ENCODE measurements at regions not wholly inside any gene's neighbourhood (a gene's known extent, or its start where the extent isn't known, plus 50 kb on each side); places are given as distances from the start of the nearest gene placed in this dataset.
"Not testable (repeated sequence)": the region's sequence is repeated elsewhere in the genome, so short reads cannot be mapped to it uniquely, and the experiment has no call there.

GRCh38 chr20:56735084-56735642 is 106.1 kb downstream of the TFAP2C start:
- TF ChIP-seq CTCF (IDR thresholded peaks at IDR 0.05) = no peak
- Histone ChIP-seq H3K9me3 (no peaks in the 10 kb centered on the region), H3K27ac (no peak overlapping the region), H3K4me3 (ENCODE audit: low read depth in 1 of 2, low read length in 1 of 2) (no peak overlapping the region), H3K27me3 (peaks cover 41% of the 10 kb centered on the region), H3K4me1 (ENCODE audit: control insufficient read depth in 1 of 2, insufficient read depth in 1 of 2, low read depth in 1 of 2, low read length in 1 of 2) (no peaks in the 10 kb centered on the region), H3K36me3 (no peaks in the 10 kb centered on the region)

DNA sequence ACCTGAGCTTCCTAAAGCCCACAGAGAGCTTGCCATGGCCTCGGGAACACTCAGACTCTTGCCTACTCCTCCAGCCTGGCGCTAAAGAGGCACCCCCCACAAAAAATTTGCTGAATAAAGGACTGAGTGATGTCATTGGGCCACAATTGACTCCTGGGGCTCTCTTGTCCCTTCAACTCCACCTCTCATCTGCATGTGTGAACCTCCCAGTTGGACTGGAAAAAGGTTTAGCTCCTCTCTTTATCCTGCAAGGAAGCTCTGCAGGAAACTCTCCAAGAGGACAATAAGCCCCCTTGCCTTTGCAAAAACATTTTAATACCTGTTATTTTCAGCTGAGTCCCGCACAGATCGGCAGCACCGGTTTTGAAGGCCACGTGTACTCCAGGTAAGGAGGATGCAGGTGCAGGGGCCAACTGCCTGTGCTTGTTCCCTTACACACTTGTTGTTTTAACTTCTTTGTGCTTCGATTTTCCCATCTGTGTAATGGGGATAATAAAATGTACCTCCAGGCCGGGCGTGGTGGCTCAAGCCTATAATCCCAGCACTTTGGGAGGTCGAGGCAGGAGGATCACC is 107.3 kb downstream of the TFAP2C start:
- no peak overlapping the region for H3K27ac ChIP-seq
- no peaks in the 10 kb centered on the region for H3K9me3 ChIP-seq
- no peak for TF ChIP-seq CTCF (IDR thresholded peaks at IDR 0.05)
- H3K4me3 ChIP-seq (ENCODE audit: low read depth in 1 of 2, low read length in 1 of 2) = no peak overlapping the region
- H3K27me3 ChIP-seq = peaks cover 41% of the 10 kb centered on the region
- no peaks in the 10 kb centered on the region for H3K36me3 ChIP-seq
- H3K4me1 ChIP-seq (ENCODE audit: control insufficient read depth in 1 of 2, insufficient read depth in 1 of 2, low read depth in 1 of 2, low read length in 1 of 2) = no peaks in the 10 kb centered on the region

DNA sequence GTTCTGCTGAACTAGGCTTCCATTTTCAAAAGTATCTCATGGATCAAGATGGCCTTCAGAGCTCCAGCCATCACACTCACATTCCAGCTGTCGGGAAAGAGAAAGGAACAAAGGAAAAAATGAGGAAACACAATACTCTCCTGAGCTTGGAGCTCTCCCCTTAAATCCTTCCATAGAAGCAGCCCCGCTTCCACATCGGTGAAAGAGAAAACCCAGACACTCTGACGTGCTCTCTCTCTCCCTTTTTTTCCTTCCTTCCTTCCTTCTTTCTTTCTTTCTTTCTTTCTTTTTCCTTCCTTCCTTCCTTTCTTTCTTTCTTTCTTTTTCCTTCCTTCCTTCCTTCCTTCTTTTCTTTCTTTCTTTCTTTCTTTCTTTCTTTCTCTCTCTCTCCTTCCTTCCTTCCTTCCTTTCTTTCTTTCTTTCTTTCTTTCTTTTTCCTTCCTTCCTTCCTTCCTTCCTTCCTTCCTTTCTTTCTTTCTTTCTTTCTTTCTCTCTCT is 115.3 kb downstream of the TFAP2C start:
- H3K4me3 ChIP-seq (ENCODE audit: low read depth in 1 of 2, low read length in 1 of 2); H3K36me3 ChIP-seq; H3K4me1 ChIP-seq (ENCODE audit: control insufficient read depth in 1 of 2, insufficient read depth in 1 of 2, low read depth in 1 of 2, low read length in 1 of 2); H3K27ac ChIP-seq; H3K9me3 ChIP-seq: not testable (repeated sequence)
- peaks cover 17% of the 10 kb centered on the region for H3K27me3 ChIP-seq

GRCh38 chr20:56748476-56749377 is 119.6 kb downstream of the TFAP2C start:
- Histone ChIP-seq H3K27ac (no peak overlapping the region), H3K4me1 (ENCODE audit: control insufficient read depth in 1 of 2, insufficient read depth in 1 of 2, low read depth in 1 of 2, low read length in 1 of 2) (no peaks in the 10 kb centered on the region), H3K4me3 (ENCODE audit: low read depth in 1 of 2, low read length in 1 of 2) (no peak overlapping the region), H3K9me3 (no peaks in the 10 kb centered on the region), H3K36me3 (no peaks in the 10 kb centered on the region), H3K27me3 (peaks cover 45% of the 10 kb centered on the region)
- no peak for TF ChIP-seq CTCF (IDR thresholded peaks at IDR 0.05)

GRCh38 chr20:56750430-56750829 is 121.3 kb downstream of the TFAP2C start:
- no peaks in the 10 kb centered on the region for H3K36me3 ChIP-seq
- no peaks in the 10 kb centered on the region for H3K4me1 ChIP-seq (ENCODE audit: control insufficient read depth in 1 of 2, insufficient read depth in 1 of 2, low read depth in 1 of 2, low read length in 1 of 2)
- no peak overlapping the region for H3K27ac ChIP-seq
- no peaks in the 10 kb centered on the region for H3K9me3 ChIP-seq
- H3K27me3 ChIP-seq = peaks cover 45% of the 10 kb centered on the region
- TF ChIP-seq CTCF (IDR thresholded peaks at IDR 0.05) = no peak
- no peak overlapping the region for H3K4me3 ChIP-seq (ENCODE audit: low read depth in 1 of 2, low read length in 1 of 2)

GRCh38 chr20:56752274-56752673 is 123.2 kb downstream of the TFAP2C start:
- Histone ChIP-seq H3K27ac (no peak overlapping the region), H3K4me3 (ENCODE audit: low read depth in 1 of 2, low read length in 1 of 2) (no peak overlapping the region), H3K9me3 (no peaks in the 10 kb centered on the region), H3K4me1 (ENCODE audit: control insufficient read depth in 1 of 2, insufficient read depth in 1 of 2, low read depth in 1 of 2, low read length in 1 of 2) (no peaks in the 10 kb centered on the region), H3K27me3 (peaks cover 45% of the 10 kb centered on the region), H3K36me3 (no peaks in the 10 kb centered on the region)
- no peak for TF ChIP-seq CTCF (IDR thresholded peaks at IDR 0.05)
